HG03432 (cell line): ENCODE measurements at regions not wholly inside any gene's neighbourhood (a gene's known extent, or its start where the extent isn't known, plus 50 kb on each side); places are given as distances from the start of the nearest gene placed in this dataset.
A peak's percentile ranks its signal among the peaks of the same experiment; 100 is the strongest.
"Not testable (repeated sequence)": the region's sequence is repeated elsewhere in the genome, so short reads cannot be mapped to it uniquely, and the experiment has no call there.

Experiments
- ATAC-seq: cut with Tn5 transposase; IDR thresholded peaks from one replicate; pipeline ENCODE4 v1.9.1; 2021; ENCODE audit warnings: mild to moderate bottlenecking, moderate library complexity; ENCODE audit not compliant: unreplicated experiment

DNA sequence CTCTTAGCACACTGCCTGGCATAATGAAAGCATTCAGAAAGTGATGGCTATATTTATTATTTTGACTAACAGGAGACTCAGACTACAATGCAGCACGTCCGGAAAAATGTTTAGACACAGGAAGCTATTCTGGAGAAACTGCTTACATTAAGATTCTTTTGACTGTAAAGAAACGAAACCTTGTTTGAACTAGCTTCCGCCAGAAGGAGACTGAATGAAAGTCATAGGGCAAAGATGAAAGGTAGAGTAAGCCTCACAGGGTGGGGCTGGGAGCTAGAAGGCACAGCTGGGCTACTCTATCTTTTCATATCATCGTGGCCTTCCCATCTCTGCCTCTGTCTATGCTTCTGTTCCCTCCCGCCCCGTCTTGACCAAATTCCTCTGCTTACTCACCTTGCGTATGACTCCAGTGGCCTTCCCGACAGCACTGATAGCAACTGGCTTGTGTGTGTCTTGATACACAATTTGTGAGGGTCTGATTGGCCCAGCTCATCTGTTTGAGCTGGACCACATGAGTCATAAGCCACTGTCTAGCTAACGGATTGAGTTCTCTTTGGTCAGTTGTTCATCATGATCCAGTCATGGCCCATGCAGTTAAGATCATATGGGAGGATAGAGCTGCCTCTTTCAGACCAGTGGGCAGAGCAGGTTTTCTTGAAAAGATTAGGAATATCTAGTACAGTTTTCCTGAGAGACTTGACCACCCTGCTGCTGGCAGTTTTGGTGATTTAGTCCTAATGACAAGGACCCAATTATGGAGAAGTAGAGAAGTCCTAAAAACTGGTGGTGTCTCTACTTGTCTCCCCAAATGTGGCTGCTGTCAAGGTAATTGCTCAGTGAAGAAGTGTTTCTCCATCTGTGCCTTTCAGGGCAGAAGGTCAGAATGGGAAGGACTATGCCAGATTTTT lies 151.5 kb upstream of the SLC38A2 start:
- no peak for ATAC-seq

- ATAC-seq: no peak
These were observed 150.9 kb upstream of the SLC38A2 start for GRCh38 chr12:46523446-46523845.

- ATAC-seq: no peak
These were observed 149.5 kb upstream of the SLC38A2 start for GRCh38 chr12:46522071-46522470.

- no peak for ATAC-seq
These were observed 148.6 kb upstream of the SLC38A2 start for GRCh38 chr12:46521145-46521544.

- no peak for ATAC-seq
These were observed 146.8 kb upstream of the SLC38A2 start for GRCh38 chr12:46519407-46519806.

DNA sequence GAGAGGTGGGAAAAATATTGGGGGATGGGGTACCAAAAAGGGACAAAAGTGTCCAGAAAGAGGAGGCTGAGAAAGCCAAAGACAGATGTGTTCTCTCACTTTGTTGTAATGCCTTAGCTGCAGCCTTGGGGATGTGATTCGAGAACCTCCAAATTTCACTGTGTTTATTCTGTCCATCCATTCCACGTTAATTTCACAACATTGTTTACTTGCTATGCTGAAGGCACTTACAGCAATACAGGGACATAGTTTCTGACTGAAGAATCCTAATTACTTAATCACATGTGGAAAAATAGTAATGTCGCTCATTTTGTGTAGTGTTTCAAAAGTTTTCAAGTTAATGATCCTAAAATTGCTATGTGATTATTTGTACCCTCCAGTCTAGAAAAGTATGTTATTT lies 146.2 kb upstream of the SLC38A2 start:
- no peak for ATAC-seq

- ATAC-seq: no peak
These were observed 145.6 kb upstream of the SLC38A2 start for GRCh38 chr12:46518169-46518568.

GRCh38 chr12:46517579-46517962 lies 145.0 kb upstream of the SLC38A2 start:
- peak; percentile 32 for ATAC-seq

DNA sequence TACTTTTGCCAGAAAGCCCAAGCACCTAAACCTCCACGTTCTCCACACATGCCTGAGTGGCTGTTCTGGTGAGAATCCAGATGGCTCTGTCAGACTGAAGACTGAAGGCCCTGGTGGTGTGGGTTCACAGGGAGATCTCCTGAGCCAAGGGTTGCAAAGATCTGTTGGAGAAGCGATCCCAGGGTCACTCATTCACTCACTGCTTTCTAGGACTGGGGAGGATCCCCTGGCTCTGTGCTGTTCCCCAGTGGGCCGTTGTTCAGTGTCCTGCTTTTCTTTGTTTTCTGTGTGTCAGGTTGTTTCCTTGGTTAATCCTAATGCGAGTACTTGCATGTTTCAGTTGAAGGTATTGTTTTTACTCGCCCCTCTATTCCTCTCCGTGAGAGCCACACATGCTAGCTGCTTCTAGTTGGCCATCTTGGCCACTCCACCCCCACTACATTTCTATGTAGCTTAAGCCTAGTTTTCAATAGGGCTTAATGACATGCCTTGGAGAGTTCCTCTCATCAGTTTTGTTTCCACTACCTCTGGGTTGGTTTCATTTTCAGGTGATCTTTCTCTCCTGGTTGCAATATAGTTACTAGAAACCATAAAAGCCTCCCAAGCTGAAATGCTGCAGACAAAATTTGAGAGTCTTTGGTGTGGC lies 144.5 kb upstream of the SLC38A2 start:
- peak; percentile 97 for ATAC-seq

DNA sequence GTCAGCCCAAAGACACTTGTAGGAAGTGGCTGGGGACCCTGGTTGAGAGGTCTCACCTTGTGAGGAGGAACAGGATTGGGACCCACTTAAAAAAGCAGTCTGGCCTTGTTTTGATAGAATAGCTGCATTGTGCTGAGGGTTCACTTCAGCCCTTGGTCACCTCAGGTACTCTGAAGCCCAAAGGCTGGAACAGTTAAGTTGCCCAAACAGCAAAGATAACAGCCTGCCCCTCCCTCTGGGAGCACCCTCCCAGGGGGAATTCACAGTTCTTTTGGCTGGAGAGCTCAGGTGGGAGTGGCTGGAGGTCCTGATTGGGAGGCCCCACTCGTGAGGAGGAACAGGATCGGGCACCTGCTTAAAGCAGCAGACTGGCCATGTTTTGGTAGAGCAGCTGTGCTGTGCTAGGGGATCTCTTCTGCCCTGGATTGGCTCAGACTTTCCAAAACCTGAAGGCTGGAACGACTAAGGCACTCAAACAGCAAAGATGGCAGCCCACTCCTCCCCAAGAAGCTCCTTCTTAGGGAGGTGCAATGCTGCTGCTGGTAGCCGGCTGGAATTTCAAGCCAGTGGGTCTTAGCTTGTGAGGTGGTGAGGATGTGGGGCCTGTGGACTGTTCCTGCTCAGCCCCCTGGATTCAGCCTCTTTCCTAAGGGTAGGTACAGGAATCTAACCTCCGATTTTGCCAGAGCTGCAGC lies 143.8 kb upstream of the SLC38A2 start:
- no peak for ATAC-seq

- no peak for ATAC-seq
These were observed 143.3 kb upstream of the SLC38A2 start for GRCh38 chr12:46515829-46516228.

DNA sequence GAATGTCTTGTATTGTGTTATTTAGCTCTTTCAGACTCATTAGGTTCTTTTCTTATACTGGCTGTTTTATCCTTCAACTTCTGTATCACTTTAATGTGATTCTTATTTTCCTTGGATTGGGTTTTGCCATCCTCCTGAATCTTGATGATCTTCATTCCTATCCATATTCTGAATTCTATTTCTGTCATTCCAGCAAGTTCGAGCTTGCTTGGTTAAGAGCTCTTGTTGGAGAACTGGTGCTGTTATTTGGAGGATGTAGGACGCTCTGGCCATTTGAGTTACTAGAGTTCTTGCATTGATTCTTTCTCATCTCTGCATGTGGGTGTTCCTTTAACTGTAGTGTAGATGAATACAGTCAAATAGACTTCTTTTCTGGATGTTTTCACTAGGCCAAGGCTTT lies 142.3 kb upstream of the SLC38A2 start:
- no peak for ATAC-seq

DNA sequence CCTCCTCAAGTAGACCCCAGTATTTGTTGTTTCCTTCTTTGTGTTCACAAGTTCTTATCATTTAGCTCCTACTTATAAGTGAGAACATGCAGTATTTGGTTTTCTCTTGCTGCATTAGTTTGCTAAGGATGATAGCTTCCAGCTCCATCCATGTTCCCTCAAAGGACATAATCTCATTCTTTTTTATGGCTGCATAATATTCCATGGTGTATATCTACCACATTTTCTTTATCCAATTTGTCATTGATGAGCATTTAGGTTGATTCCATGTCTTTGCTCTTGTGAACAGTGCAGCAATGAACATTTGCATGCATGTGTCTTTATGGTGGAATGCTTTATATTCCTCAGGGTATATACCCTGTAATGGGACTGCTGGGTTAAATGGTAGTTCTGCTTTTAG lies 137.7 kb upstream of the SLC38A2 start:
- ATAC-seq: not testable (repeated sequence)

DNA sequence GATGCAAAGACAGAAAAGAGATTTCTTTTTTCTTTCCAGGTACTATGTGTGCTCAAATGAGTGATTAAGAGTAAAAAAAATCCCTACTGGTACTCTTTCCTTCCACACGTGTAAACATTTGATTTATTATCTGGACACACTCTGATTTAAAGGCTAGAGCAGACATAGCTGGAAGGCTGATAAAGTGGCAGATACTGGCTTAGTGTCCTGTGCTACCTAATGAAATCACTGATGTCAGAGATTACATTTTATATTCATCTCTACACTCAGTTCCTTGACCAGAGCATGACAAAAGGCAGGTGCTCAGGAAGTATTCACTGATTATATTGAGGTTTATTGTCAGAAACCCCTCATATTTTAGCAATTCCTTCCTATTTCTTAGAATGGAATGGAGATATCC lies 136.6 kb upstream of the SLC38A2 start:
- ATAC-seq: no peak

- no peak for ATAC-seq
These were observed 136.1 kb upstream of the SLC38A2 start for GRCh38 chr12:46508651-46509050.

DNA sequence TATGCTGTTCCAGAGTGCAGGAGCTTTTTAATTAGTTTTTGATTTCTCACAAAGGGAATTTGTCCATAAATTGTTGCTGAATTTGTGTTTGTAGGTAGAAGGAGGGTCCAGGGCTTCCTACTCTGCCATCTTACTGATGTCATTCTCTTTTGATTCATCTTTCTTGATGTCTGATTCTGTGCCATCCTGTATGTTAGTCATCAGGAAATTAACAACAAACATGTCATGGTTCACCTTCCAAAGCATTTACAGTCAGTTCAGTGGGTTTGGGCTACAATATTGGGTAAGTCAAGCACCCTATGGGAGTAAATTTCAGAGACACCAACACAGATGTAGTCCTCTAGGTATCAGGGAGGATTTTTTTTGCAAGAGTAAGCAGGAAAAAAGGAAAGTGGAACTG lies 135.2 kb upstream of the SLC38A2 start:
- ATAC-seq: no peak

DNA sequence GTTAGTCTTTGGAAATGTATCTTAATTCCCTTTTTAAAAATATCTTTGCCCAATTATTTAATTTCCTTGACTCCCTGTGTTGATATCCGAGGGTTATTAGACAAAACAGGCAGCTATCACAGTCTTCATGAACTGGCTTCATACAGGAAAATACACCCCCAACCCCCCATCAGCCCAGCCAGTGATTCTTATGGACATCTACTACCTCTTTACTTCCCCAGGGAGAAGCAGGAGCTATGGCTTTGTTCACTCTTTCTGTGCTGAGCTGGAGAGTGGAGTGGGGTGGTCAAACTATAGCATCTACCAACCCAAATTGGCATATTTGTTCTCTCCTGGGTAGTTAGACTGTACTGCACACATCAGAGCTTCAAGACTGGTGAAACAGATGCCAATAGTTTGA lies 134.4 kb upstream of the SLC38A2 start:
- ATAC-seq: no peak

DNA sequence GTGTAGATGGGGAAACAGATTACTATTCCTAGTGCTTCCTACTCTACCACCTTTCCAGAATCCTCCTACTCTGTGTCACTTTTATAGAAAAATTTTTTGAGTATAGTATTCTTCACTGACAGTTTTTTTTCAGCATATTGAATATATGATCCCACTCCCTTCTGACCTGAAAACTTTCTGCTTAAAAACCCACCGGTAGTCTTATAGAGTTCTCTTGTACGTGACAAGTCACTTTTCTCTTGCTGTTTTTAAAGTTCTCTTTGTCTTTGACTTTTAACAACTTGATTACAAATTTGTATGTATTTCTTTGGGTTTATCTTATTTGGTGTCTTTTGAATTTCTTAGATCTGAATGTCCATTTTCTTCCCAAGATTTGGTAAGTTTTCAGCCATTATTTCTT lies 133.6 kb upstream of the SLC38A2 start:
- no peak for ATAC-seq

GRCh38 chr12:46504494-46504893 lies 131.9 kb upstream of the SLC38A2 start:
- ATAC-seq: no peak

DNA sequence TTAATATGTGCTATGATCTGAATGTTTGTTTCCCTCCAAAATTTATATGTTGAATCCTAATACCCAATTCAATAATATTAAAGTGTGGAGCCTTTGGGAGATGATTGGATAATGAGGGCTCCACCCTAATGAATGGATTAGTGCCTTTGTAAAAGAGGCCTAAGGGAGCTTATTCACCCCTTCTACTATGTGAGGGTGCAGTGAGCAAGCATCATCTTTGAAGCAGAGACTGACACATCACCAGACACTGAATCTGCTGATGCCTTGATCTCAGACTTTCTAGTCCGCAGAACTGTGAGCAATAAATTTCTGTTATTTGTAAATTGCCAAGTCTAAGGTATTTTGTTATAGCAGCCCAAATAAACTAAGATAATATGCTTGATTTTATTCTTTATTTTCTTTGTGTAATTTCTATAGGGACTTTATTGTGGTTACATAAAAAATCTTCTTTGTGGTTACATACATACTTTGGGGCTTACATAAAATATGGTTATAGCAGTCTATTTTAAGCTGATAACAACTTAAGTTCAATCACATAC lies 131.1 kb upstream of the SLC38A2 start:
- no peak for ATAC-seq

DNA sequence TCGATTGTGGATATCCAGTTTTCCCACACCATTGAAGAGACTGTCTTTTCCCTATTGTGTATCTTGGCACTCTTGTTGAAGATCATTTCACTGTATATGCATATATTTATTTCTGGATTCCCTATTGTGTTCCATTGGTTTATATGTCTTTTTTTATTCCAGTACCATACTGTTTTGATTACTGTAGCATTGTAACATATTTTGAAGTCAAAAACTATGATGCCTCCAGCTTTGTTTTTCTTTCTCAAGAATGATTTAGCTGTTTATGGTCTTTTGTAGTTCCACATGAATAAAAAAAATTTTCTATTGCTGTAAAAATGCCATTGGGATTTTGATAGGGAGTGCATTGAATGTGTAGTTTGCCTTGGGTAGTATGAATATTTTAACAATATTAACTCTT lies 128.1 kb upstream of the SLC38A2 start:
- no peak for ATAC-seq

DNA sequence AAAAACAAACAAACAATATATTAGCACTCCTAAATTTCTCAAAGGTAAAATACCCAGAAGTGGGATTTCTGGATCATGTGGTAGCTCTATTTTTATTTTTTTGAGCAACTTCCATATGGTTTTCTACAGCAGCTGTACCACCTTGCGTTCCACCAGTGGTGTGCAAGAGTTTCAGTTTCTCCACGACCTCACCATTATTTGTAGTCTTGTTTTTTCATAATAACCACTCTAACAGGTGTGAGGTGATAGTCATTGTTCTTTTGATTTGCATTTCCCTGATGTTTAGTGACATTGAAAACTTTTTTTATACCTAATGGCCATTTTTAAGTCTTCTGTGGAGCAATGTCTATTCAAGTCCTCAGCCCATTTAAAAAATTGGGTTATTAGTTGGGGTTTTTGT lies 127.3 kb upstream of the SLC38A2 start:
- ATAC-seq: peak; percentile 93
